ENCODE measurements at regions not wholly inside any gene's neighbourhood (a gene's known extent, or its start where the extent isn't known, plus 50 kb on each side); places are given as distances from the start of the nearest gene placed in this dataset.

DNA sequence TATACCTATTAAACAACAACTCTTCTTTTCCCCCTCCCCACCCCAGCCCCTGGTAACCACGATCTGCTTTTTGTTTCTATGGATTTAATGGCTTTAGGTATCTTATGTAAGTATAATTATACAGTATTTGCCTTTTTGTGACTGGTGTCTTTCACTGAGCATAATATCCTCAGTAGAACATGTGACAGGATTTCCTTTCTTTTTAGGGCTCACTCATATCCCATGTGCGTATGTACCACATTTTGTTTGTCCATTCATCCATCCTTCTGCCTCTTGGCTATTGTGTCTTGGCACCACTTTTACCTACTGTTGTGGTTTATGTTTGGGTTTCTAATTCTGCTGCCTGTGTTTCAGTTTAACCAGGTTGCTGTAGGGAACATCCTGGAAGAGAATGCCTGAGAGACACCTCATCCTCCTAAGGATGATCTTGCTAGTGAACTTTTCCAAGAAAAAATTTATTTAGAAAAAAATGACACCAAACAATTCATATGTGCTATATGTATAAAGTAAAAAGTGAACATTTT lies 77.6 kb upstream of the SESN3 start:
- TF ChIP-seq CTCF (IDR thresholded peaks at IDR 0.05) = no peak
- TF ChIP-seq POLR2A (IDR thresholded peaks at IDR 0.05) = no peak

All from right lobe of liver (tissue), 4 donors.